K562 (cell line): ENCODE measurements at regions not wholly inside any gene's neighbourhood (a gene's known extent, or its start where the extent isn't known, plus 50 kb on each side); places are given as distances from the start of the nearest gene placed in this dataset.

Experiments used
- ATAC-seq: fragments of 200-7000 bp; cut with Tn5 transposase; 3 replicates; pipeline ENCODE4 v1.9.1; 2020; ENCODE audit warnings: moderate library complexity
- BruUV-seq: library from RNA; stranded (reverse); fragments of 400-500 nt; replicated peaks from 2 replicates; lab custom pipeline; 2021; lab: Mats Ljungman, UMichigan
- CTCF ChIA-PET: fragments of 300-600 bp; formaldehyde crosslinking; extraction: SDS; loops from one replicate; lab custom pipeline; 2021; ENCODE audit warnings: low intra/inter-chr PET ratio; lab: Yijun Ruan, JAX
- POLR2A ChIA-PET: fragments of 300-600, 350-650 bp; sonication (Branson Sonifier 250); formaldehyde crosslinking; extraction: SDS; loops from one replicate; lab custom pipeline; 2021; ENCODE audit warnings: antibody characterized with exemption, inconsistent platforms; lab: Yijun Ruan, JAX
- DNase-seq, 4 experiments: peaks; one replicate each; pipeline versions ENCODE4 v3.0.0 to v3.0.0-alpha.2; 2011 to 2018; ENCODE audit warnings: low spot score in 3 of 4, mixed read lengths in 3 of 4; ENCODE audit errors: extremely low read depth in 1 of 4
- FAIRE-seq: peaks from 2 replicates; lab custom pipeline; 2011; peaks lifted over from hg19 to GRCh38; lab: Jason Lieb, UNC
- H2AFZ ChIP-seq: 2 replicates; pipeline ENCODE4 v1.6.0; 2011; ENCODE audit warnings: low read depth, low read length, control low read depth, inconsistent platforms
- H3K27ac ChIP-seq: fragments of 200-600 bp; 3 replicates; pipeline ENCODE4 v1.8.0; 2011; ENCODE audit warnings: low read depth, mild to moderate bottlenecking, control low read depth, inconsistent platforms, low read length, moderate library complexity, mixed read lengths; ENCODE audit errors: extremely low read depth
- H3K27me3 ChIP-seq, 2 experiments: fragments of 300-600 bp in 1 of 2; 2 replicates in 1 of 2; 3 replicates in 1 of 2; pipeline versions ENCODE4 v1.6.0 to v1.8.0; 2011; ENCODE audit warnings: inconsistent platforms in 2 of 2, low read length in 2 of 2, mild to moderate bottlenecking in 1 of 2, mixed read lengths in 1 of 2, moderate library complexity in 1 of 2; ENCODE audit not compliant: control insufficient read depth in 2 of 2, insufficient read depth in 2 of 2
- H3K36me3 ChIP-seq: fragments of 300-600 bp; 3 replicates; pipeline ENCODE4 v1.8.0; 2011; ENCODE audit warnings: mild to moderate bottlenecking, low read length, inconsistent platforms; ENCODE audit not compliant: control insufficient read depth, insufficient read depth
- H3K4me1 ChIP-seq, 2 experiments: fragments of 200-600 bp in 1 of 2; replicated peaks in 1 of 2; 2 replicates in 1 of 2; 3 replicates in 1 of 2; pipeline versions ENCODE4 v1.5.1 to v1.8.0; 2011; ENCODE audit warnings: inconsistent platforms in 2 of 2, low read length in 2 of 2, mild to moderate bottlenecking in 1 of 2, mixed read lengths in 1 of 2, moderate library complexity in 1 of 2; ENCODE audit not compliant: control insufficient read depth in 2 of 2, insufficient read depth in 2 of 2
- H3K4me2 ChIP-seq: 2 replicates; pipeline ENCODE4 v1.6.1; 2011; ENCODE audit warnings: low read length, control low read depth, inconsistent platforms, mixed read lengths; ENCODE audit not compliant: insufficient read depth
- H3K4me3 ChIP-seq: fragments of 200-600 bp; sonication (generic), shearing (Covaris generic); 2 replicates; pipeline ENCODE4 v1.5.1; 2016; ENCODE audit warnings: control low read depth, inconsistent platforms
- H3K79me2 ChIP-seq: fragments of 200-600 bp; 3 replicates; pipeline ENCODE4 v1.8.0; 2011; ENCODE audit warnings: low read length, inconsistent platforms; ENCODE audit not compliant: control insufficient read depth, insufficient read depth
- H3K9ac ChIP-seq, 2 experiments: 2 replicates each; pipeline versions ENCODE4 v1.6.0 to v1.6.1; 2011; ENCODE audit warnings: low read depth in 2 of 2, low read length in 2 of 2, control low read depth in 1 of 2, inconsistent platforms in 1 of 2, mild to moderate bottlenecking in 1 of 2, mixed read lengths in 1 of 2; ENCODE audit not compliant: insufficient read depth in 1 of 2
- H3K9me1 ChIP-seq: one replicate; pipeline ENCODE4 v1.6.0; 2011; ENCODE audit warnings: inconsistent platforms, mild to moderate bottlenecking, low read length, moderate library complexity; ENCODE audit not compliant: control insufficient read depth, insufficient read depth
- H3K9me3 ChIP-seq: replicated peaks from 2 replicates; pipeline ENCODE4 v1.5.1; 2011; ENCODE audit warnings: low read depth, low read length, inconsistent platforms; ENCODE audit not compliant: control insufficient read depth, insufficient read depth
- H4K20me1 ChIP-seq: replicated peaks from 2 replicates; pipeline ENCODE4 v1.6.1; 2011; ENCODE audit warnings: low read length, inconsistent platforms, mixed read lengths; ENCODE audit not compliant: control insufficient read depth, insufficient read depth
- ATF6 ChIP-seq: sonication (generic); formaldehyde crosslinking; IDR thresholded peaks from 2 replicates; pipeline ENCODE4 v1.4.0; 2020; ENCODE audit warnings: mild to moderate bottlenecking, missing genetic modification reagents
- CBX5 ChIP-seq: IDR thresholded peaks from 2 replicates; pipeline ENCODE4 v1.6.1; 2014; ENCODE audit warnings: low read depth, borderline replicate concordance
- E2F6 ChIP-seq, 2 experiments: IDR thresholded peaks; 2 replicates each; pipeline ENCODE4 v1.6.1; 2011; ENCODE audit warnings: borderline replicate concordance in 1 of 2, control low read depth in 1 of 2, low read depth in 1 of 2, low read length in 1 of 2, mild to moderate bottlenecking in 1 of 2, mixed read lengths in 1 of 2, moderate library complexity in 1 of 2; ENCODE audit not compliant: insufficient read depth in 1 of 2, insufficient read length in 1 of 2, poor library complexity in 1 of 2, severe bottlenecking in 1 of 2; ENCODE audit errors: extremely low read depth in 1 of 2
- NFYB ChIP-seq: IDR thresholded peaks from 2 replicates; pipeline ENCODE4 v1.6.1; 2011; ENCODE audit warnings: mild to moderate bottlenecking, moderate library complexity; ENCODE audit not compliant: insufficient read length; ENCODE audit errors: extremely low read depth
- SMARCA5 ChIP-seq: fragments of 450-650 bp; IDR thresholded peaks from 2 replicates; pipeline ENCODE4 v1.6.1; 2016
- ZNF707 ChIP-seq: fragments of 250-450 bp; sonication (Bioruptor Pico); conservative IDR thresholded peaks from 2 replicates; pipeline ENCODE4 v1.8.0; 2022; ENCODE audit warnings: inconsistent platforms, mild to moderate bottlenecking, moderate library complexity
- WGBS: fragments of 100-300 bp; shearing (Covaris generic); methylation state at CpG from one replicate; pipeline ENCODE4 v1.1.6; 2016; ENCODE audit warnings: low coverage, mixed read lengths; ENCODE audit not compliant: insufficient coverage; ENCODE audit errors: missing lambda C conversion rate; 5-methylcytosine and 5-hydroxymethylcytosine counted together
- in situ Hi-C: fragments of 300-500 bp; cut with MboI; formaldehyde crosslinking; loops from 4 replicates; pipeline ENCODE4 v1.15.0; 2018; ENCODE audit warnings: inconsistent platforms, mixed read lengths
- intact Hi-C: fragments of 100-400 bp; cut with micrococcal nuclease; formaldehyde crosslinking; loops from 2 replicates; pipeline ENCODE4 v1.14.2; 2022
- TF ChIP-seq, protein P1 (sequence below): fragments of 450-650 bp; conservative IDR thresholded peaks from 2 replicates; pipeline ENCODE4 v1.6.1; 2016; ENCODE audit warnings: missing genetic modification characterization, low read depth, mild to moderate bottlenecking, missing compliant biosample characterization, moderate library complexity
- TF ChIP-seq, protein P2 (sequence below): IDR thresholded peaks from 2 replicates; pipeline ENCODE4 v1.6.1; 2011; ENCODE audit not compliant: insufficient read length; ENCODE audit errors: extremely low read depth

GRCh38 chr11:115112754-115113153, 391.5 kb downstream of the CADM1 start:
- WGBS = 0% methylated on average over 6 of the region's 6 CpGs
- in situ Hi-C loops (no loop called here), intact Hi-C loops (no loop called here)
- DNase-seq (no peak), ATAC-seq (no peak), FAIRE-seq (no peak)
- Histone ChIP-seq H3K4me1 (no peaks in the 10 kb centered on the region), H3K27me3 (no peaks in the 10 kb centered on the region), H3K4me2 (no peak overlapping the region), H3K79me2 (no peaks in the 10 kb centered on the region), H3K9ac (no peak overlapping the region), H3K36me3 (no peaks in the 10 kb centered on the region), H3K9me1 (no peaks in the 10 kb centered on the region), H3K9me3 (no peaks in the 10 kb centered on the region), H3K4me3 (no peak overlapping the region), H4K20me1 (no peaks in the 10 kb centered on the region), H3K27ac (no peak overlapping the region), H2AFZ (no peak overlapping the region)
- POLR2A ChIA-PET = no interaction called here
- no TSS peak for BruUV-seq
- CTCF ChIA-PET = no interaction called here
- TF ChIP-seq ZNF707 (CRISPR knock-in tag) (no peak), ATF6 (CRISPR knock-in tag) (no peak), NFYB (no peak), CBX5 (no peak), SMARCA5 (no peak), E2F6 (IDR thresholded peaks at IDR 0.05; ENCODE audit: borderline replicate concordance in 1 of 2, extremely low read depth in 1 of 2, insufficient read depth in 1 of 2, insufficient read length in 1 of 2, low read depth in 1 of 2, low read length in 1 of 2, poor library complexity in 1 of 2, severe bottlenecking in 1 of 2) (no peak)
- TF ChIP-seq, protein P1, sequence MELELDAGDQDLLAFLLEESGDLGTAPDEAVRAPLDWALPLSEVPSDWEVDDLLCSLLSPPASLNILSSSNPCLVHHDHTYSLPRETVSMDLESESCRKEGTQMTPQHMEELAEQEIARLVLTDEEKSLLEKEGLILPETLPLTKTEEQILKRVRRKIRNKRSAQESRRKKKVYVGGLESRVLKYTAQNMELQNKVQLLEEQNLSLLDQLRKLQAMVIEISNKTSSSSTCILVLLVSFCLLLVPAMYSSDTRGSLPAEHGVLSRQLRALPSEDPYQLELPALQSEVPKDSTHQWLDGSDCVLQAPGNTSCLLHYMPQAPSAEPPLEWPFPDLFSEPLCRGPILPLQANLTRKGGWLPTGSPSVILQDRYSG (tag) = no peak
- TF ChIP-seq, protein P2, sequence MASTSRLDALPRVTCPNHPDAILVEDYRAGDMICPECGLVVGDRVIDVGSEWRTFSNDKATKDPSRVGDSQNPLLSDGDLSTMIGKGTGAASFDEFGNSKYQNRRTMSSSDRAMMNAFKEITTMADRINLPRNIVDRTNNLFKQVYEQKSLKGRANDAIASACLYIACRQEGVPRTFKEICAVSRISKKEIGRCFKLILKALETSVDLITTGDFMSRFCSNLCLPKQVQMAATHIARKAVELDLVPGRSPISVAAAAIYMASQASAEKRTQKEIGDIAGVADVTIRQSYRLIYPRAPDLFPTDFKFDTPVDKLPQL = no peak
